H9 (cell line): ENCODE measurements at regions not wholly inside any gene's neighbourhood (a gene's known extent, or its start where the extent isn't known, plus 50 kb on each side); places are given as distances from the start of the nearest gene placed in this dataset.

Experiments used
- DNase-seq: peaks from one replicate; pipeline ENCODE4 v3.0.0-alpha.2; 2017
- H2AFZ ChIP-seq: one replicate; pipeline ENCODE4 v1.6.1; 2013; ENCODE audit warnings: mild to moderate bottlenecking, low read length, control low read depth, moderate library complexity
- H2AK5ac ChIP-seq: 2 replicates; pipeline ENCODE4 v1.6.1; 2013; ENCODE audit warnings: low read length, control low read depth, mixed read lengths; ENCODE audit not compliant: insufficient read length
- H2BK120ac ChIP-seq: one replicate; pipeline ENCODE4 v1.6.1; 2013; ENCODE audit warnings: low read depth, mild to moderate bottlenecking, low read length, control low read depth, inconsistent platforms; ENCODE audit not compliant: poor library complexity, severe bottlenecking
- H2BK12ac ChIP-seq: 2 replicates; pipeline ENCODE4 v1.6.1; 2013; ENCODE audit warnings: low read length, control low read depth, mixed read lengths, low read depth; ENCODE audit not compliant: insufficient read length
- H2BK15ac ChIP-seq: 2 replicates; pipeline ENCODE4 v1.6.1; 2013; ENCODE audit warnings: low read depth, low read length, control low read depth
- H2BK20ac ChIP-seq: one replicate; pipeline ENCODE4 v1.6.1; 2013; ENCODE audit warnings: low read depth, mild to moderate bottlenecking, low read length, control low read depth, inconsistent platforms; ENCODE audit not compliant: poor library complexity, severe bottlenecking
- H2BK5ac ChIP-seq: 2 replicates; pipeline ENCODE4 v1.6.1; 2013; ENCODE audit warnings: low read length, control low read depth, mixed read lengths; ENCODE audit not compliant: insufficient read length
- H3K14ac ChIP-seq: 2 replicates; pipeline ENCODE4 v1.6.1; 2013; ENCODE audit warnings: low read length, control low read depth; ENCODE audit not compliant: insufficient read depth
- H3K18ac ChIP-seq: 2 replicates; pipeline ENCODE4 v1.6.1; 2013; ENCODE audit warnings: low read depth, mild to moderate bottlenecking, mixed read lengths, low read length, control low read depth; ENCODE audit not compliant: insufficient read length
- H3K23ac ChIP-seq: 2 replicates; pipeline ENCODE4 v1.6.1; 2013; ENCODE audit warnings: low read length, control low read depth, mixed read lengths, low read depth; ENCODE audit not compliant: insufficient read length
- H3K23me2 ChIP-seq: 2 replicates; pipeline ENCODE4 v1.6.1; 2013; ENCODE audit warnings: low read depth, mild to moderate bottlenecking, mixed read lengths, low read length, control low read depth; ENCODE audit not compliant: insufficient read length, poor library complexity, severe bottlenecking
- H3K27ac ChIP-seq: 2 replicates; pipeline ENCODE4 v1.5.1; 2013; ENCODE audit warnings: low read length, control low read depth, mixed read lengths, low read depth; ENCODE audit not compliant: insufficient read length
- H3K27me3 ChIP-seq: 2 replicates; pipeline ENCODE4 v1.6.1; 2013; ENCODE audit warnings: low read length, control low read depth, inconsistent platforms; ENCODE audit not compliant: insufficient read depth
- H3K4ac ChIP-seq: 2 replicates; pipeline ENCODE4 v1.6.1; 2013; ENCODE audit warnings: low read depth, mild to moderate bottlenecking, control low read depth, inconsistent platforms, low read length, moderate library complexity
- H3K4me1 ChIP-seq: 2 replicates; pipeline ENCODE4 v1.6.1; 2013; ENCODE audit warnings: low read length, control low read depth, inconsistent platforms; ENCODE audit not compliant: insufficient read depth
- H3K4me2 ChIP-seq: 2 replicates; pipeline ENCODE4 v1.6.1; 2013; ENCODE audit warnings: low read length, control low read depth, mixed read lengths; ENCODE audit not compliant: insufficient read length, insufficient read depth
- H3K56ac ChIP-seq: 2 replicates; pipeline ENCODE4 v1.6.1; 2013; ENCODE audit warnings: low read depth, mild to moderate bottlenecking, mixed read lengths, low read length, control low read depth; ENCODE audit not compliant: insufficient read length
- H3K79me1 ChIP-seq: 2 replicates; pipeline ENCODE4 v1.6.1; 2013; ENCODE audit warnings: low read depth, mild to moderate bottlenecking, moderate library complexity, low read length, control low read depth, inconsistent platforms; ENCODE audit not compliant: insufficient read depth, poor library complexity, severe bottlenecking
- H3K79me2 ChIP-seq: 2 replicates; pipeline ENCODE4 v1.6.1; 2013; ENCODE audit warnings: low read length, control low read depth, inconsistent platforms; ENCODE audit not compliant: insufficient read depth
- H3K9ac ChIP-seq: 2 replicates; pipeline ENCODE4 v1.6.1; 2013; ENCODE audit warnings: low read length, control low read depth, mixed read lengths; ENCODE audit not compliant: insufficient read length; ENCODE audit errors: extremely low read depth
- H3K9me3 ChIP-seq: one replicate; pipeline ENCODE4 v1.6.1; 2013; ENCODE audit warnings: low read depth, low read length, inconsistent platforms; ENCODE audit not compliant: control insufficient read depth
- H3T11ph ChIP-seq: one replicate; pipeline ENCODE4 v1.6.1; 2013; ENCODE audit warnings: mild to moderate bottlenecking, low read length, control low read depth, inconsistent platforms
- H4K20me1 ChIP-seq: one replicate; pipeline ENCODE4 v1.6.1; 2013; ENCODE audit not compliant: control insufficient read depth, insufficient read length, insufficient read depth
- H4K5ac ChIP-seq: 2 replicates; pipeline ENCODE4 v1.6.1; 2013; ENCODE audit warnings: low read depth, mild to moderate bottlenecking, mixed read lengths, low read length, control low read depth; ENCODE audit not compliant: insufficient read length
- H4K8ac ChIP-seq: replicated peaks from 2 replicates; pipeline ENCODE4 v1.6.1; 2013; ENCODE audit warnings: low read length, control low read depth, mixed read lengths, low read depth; ENCODE audit not compliant: insufficient read length
- H4K91ac ChIP-seq: 2 replicates; pipeline ENCODE4 v1.6.1; 2013; ENCODE audit warnings: low read depth, mild to moderate bottlenecking, moderate library complexity, mixed read lengths, low read length, control low read depth; ENCODE audit not compliant: insufficient read length
- H3K27ac Mint-ChIP-seq, 3 experiments: 2 replicates in 2 of 3; 3 replicates in 1 of 3; pipeline ENCODE4 v1.8.0; 2020 to 2021; ENCODE audit warnings: mixed read lengths in 3 of 3, mild to moderate bottlenecking in 1 of 3, moderate library complexity in 1 of 3
- H3K27me3 Mint-ChIP-seq: 2 replicates; pipeline ENCODE4 v1.8.0; 2021; ENCODE audit warnings: low read depth, mild to moderate bottlenecking, moderate library complexity, mixed read lengths
- H3K36me3 Mint-ChIP-seq, 3 experiments: 2 replicates in 2 of 3; 3 replicates in 1 of 3; pipeline ENCODE4 v1.8.0; 2020 to 2021; ENCODE audit warnings: low read depth in 3 of 3, mixed read lengths in 3 of 3; ENCODE audit not compliant: insufficient read depth in 1 of 3
- H3K4me1 Mint-ChIP-seq, 2 experiments: 2 replicates each; pipeline ENCODE4 v1.8.0; 2020; ENCODE audit warnings: mixed read lengths in 2 of 2
- H3K4me3 Mint-ChIP-seq, 2 experiments: 2 replicates in 1 of 2; 3 replicates in 1 of 2; pipeline ENCODE4 v1.8.0; 2020 to 2021; ENCODE audit warnings: mild to moderate bottlenecking in 2 of 2, mixed read lengths in 2 of 2, moderate library complexity in 1 of 2
- H3K9me3 Mint-ChIP-seq, 2 experiments: 2 replicates in 1 of 2; 3 replicates in 1 of 2; pipeline ENCODE4 v1.8.0; 2020; ENCODE audit warnings: mild to moderate bottlenecking in 2 of 2, mixed read lengths in 2 of 2, moderate library complexity in 1 of 2
- CTCF ChIP-seq: fragments of 200-600 bp; sonication (generic); conservative IDR thresholded peaks from 3 replicates; pipeline ENCODE4 v1.8.0; 2021; ENCODE audit warnings: antibody characterized with exemption, mild to moderate bottlenecking
- WGBS: extraction: QIAGEN DNeasy Blood & Tissue Kit; methylation state at CpG from one replicate; pipeline ENCODE4 v1.1.7; 2013; ENCODE audit warnings: missing lambda C conversion rate, low lambda C conversion rate, mixed read lengths; ENCODE audit not compliant: insufficient read length; ENCODE audit errors: extremely low coverage; 5-methylcytosine and 5-hydroxymethylcytosine counted together

GRCh38 chr18:41860987-41861386, 94.0 kb upstream of the PIK3C3 start:
- Histone ChIP-seq H3K23me2 (no peaks in the 10 kb centered on the region), H3K4me2 (no peak overlapping the region), H3K27me3 (no peaks in the 10 kb centered on the region), H3K56ac (no peak overlapping the region), H2AFZ (no peak overlapping the region), H3K9ac (no peak overlapping the region), H2BK20ac (no peak overlapping the region), H4K5ac (no peak overlapping the region), H2BK15ac (no peak overlapping the region), H2BK120ac (no peak overlapping the region), H3K18ac (no peak overlapping the region), H4K91ac (no peak overlapping the region), H4K8ac (no peak overlapping the region), H3K79me2 (no peaks in the 10 kb centered on the region), H3K27ac (no peak overlapping the region), H4K20me1 (no peaks in the 10 kb centered on the region), H3K4ac (no peak overlapping the region), H3T11ph (no peak overlapping the region), H2AK5ac (no peak overlapping the region), H3K79me1 (no peaks in the 10 kb centered on the region), H3K4me1 (no peaks in the 10 kb centered on the region; the same call in none of the 2 replicates), H3K9me3 (no peaks in the 10 kb centered on the region), H3K23ac (no peak overlapping the region), H2BK12ac (no peak overlapping the region), H2BK5ac (no peak overlapping the region), H3K14ac (no peak overlapping the region)
- WGBS: no CpG with 5 or more reads among the region's 2 CpGs
- Mint-ChIP-seq H3K36me3 (no peaks in the 10 kb centered on the region; a peak in 1 of 7 replicates), H3K4me1 (peaks cover 33% of the 10 kb centered on the region in 2 experiments), H3K27ac (no peak overlapping the region), H3K9me3 (no peaks in the 10 kb centered on the region), H3K27me3 (no peaks in the 10 kb centered on the region), H3K4me3 (no peak overlapping the region)
- DNase-seq: no peak
- TF ChIP-seq CTCF: no peak
